Heart left ventricle (tissue), 16 donors: ENCODE measurements at regions not wholly inside any gene's neighbourhood (a gene's known extent, or its start where the extent isn't known, plus 50 kb on each side); places are given as distances from the start of the nearest gene placed in this dataset.

Experiments
- ATAC-seq, 4 donors: fragments of 200-7000 bp; cut with Tn5 transposase; one replicate each; pipeline ENCODE4 v1.9.1; 2020 to 2022; ENCODE audit warnings: moderate library complexity in 4 of 4, mild to moderate bottlenecking in 3 of 4, moderate number of reproducible peaks in 1 of 4
- DNase-seq, 5 donors: peaks; one replicate each; pipeline ENCODE4 v3.0.0-alpha.2; 2020
- H3K27ac ChIP-seq, 12 donors: fragments of 200-600 bp; sonication (generic) in 4 of 12; one replicate each; pipeline versions ENCODE4 v1.5.0 to v1.8.0; 2016 to 2022; ENCODE audit warnings: mild to moderate bottlenecking in 2 of 12
- H3K27me3 ChIP-seq, 9 donors: fragments of 200-600 bp; sonication (generic) in 2 of 9; one replicate each; pipeline versions ENCODE4 v1.5.1 to v1.8.0; 2016 to 2022; ENCODE audit warnings: mild to moderate bottlenecking in 3 of 9
- H3K36me3 ChIP-seq, 9 donors: fragments of 200-600 bp; sonication (generic) in 2 of 9; one replicate each; pipeline versions ENCODE4 v1.5.0 to v1.8.0; 2018 to 2022; ENCODE audit warnings: mild to moderate bottlenecking in 2 of 9
- H3K4me1 ChIP-seq, 12 donors: fragments of 200-600 bp; sonication (generic) in 4 of 12; one replicate each; pipeline versions ENCODE4 v1.5.0 to v1.8.0; 2016 to 2022; ENCODE audit warnings: mild to moderate bottlenecking in 3 of 12
- H3K4me3 ChIP-seq, 12 donors: fragments of 200-600 bp; sonication (generic) in 4 of 12; one replicate each; pipeline versions ENCODE4 v1.5.0 to v1.8.0; 2017 to 2022; ENCODE audit warnings: mild to moderate bottlenecking in 9 of 12, moderate library complexity in 4 of 12
- H3K9me3 ChIP-seq, 12 donors: fragments of 200-600 bp; sonication (generic) in 4 of 12; one replicate each; pipeline versions ENCODE4 v1.5.0 to v1.8.0; 2016 to 2022; ENCODE audit warnings: mild to moderate bottlenecking in 1 of 12
- POLR2A ChIP-seq, 2 donors: fragments of 450-650 bp; IDR thresholded peaks; one replicate each; pipeline ENCODE4 v1.6.1; 2017; ENCODE audit warnings: antibody characterized with exemption in 2 of 2, mild to moderate bottlenecking in 2 of 2, moderate library complexity in 2 of 2
- WGBS, 4 donors: extraction: QIAGEN DNeasy Blood & Tissue Kit in 2 of 4; methylation state at CpG; one replicate each; pipeline versions ENCODE4 v1.1.5 to v1.1.7; 2013 to 2018; 5-methylcytosine and 5-hydroxymethylcytosine counted together
- intact Hi-C, 10 donors: fragments of 100-400 bp; cut with DNase I; formaldehyde crosslinking; loops; one replicate each; pipeline versions ENCODE4 v1.11.1 to v1.14.2; 2022
- TF ChIP-seq, protein P1 (sequence below), 12 donors: fragments of 200-600 bp; sonication (generic) in 4 of 12; IDR thresholded peaks; one replicate each; pipeline versions ENCODE4 v1.5.0 to v1.8.0; 2018 to 2022; ENCODE audit warnings: antibody characterized with exemption in 12 of 12, mild to moderate bottlenecking in 5 of 12
- donor health status: ischemic (EF 13 %, LVEDD 7.1; RV severe dilation, severe dysfunction).
- donor health status: healthy with polysubstance abuse.
- donor health status: DM: no; HTN: yes; CAD: no.
- donor health status: DM: no; HTN: no; CAD: no.
- donor health status: ischemic (EF 25% LVEDD 6.9; RV normal size, moderate dysfunction).
- donor health status: ischemic (EF 25% LVEDD 5.7; RV mildly dilated, moderate dysfunction).
- donor health status: healthy.
- donor health status: DM: yes; HTN: yes; CAD: no.
- donor health status: ischemic (EF 35%, LVEDD 5.7; RV mildly dilated, moderate dysfunction).
- donor health status: nonischemic (EF 11% LVEDD 7.7; RV severe dilation, severe dysfunction).
- donor health status: DM: yes; HTN: yes; CAD: no.
- donor health status: PGD.
- donor health status: ischemic (EF 29% LVEDD 5.4; RV normal size, mild dysfunction).
- donor health status: nonischemic (EF 23%, LVEDD 6.1; RV moderate dilation, normal function).

DNA sequence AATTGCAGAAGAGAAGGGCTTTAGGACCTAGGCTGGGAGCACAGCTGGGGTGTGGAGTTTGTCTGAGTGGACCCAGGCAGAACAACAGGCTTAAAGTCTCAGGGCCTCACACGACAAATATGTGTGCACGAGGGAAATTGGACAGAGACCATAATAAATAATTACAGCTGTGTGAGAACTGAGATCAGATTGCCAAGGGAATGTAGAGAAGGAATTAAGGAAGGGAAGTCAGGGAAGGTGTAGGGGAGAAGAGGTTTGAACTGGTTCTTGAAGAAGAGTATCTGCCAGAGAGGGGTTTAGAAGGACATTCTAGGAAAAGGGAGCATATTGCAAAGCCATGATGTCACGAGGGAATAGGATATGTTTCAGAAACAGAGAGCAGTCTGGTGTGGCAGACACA, 120.7 kb upstream of the TSPAN5 start:
- TF ChIP-seq, protein P1, sequence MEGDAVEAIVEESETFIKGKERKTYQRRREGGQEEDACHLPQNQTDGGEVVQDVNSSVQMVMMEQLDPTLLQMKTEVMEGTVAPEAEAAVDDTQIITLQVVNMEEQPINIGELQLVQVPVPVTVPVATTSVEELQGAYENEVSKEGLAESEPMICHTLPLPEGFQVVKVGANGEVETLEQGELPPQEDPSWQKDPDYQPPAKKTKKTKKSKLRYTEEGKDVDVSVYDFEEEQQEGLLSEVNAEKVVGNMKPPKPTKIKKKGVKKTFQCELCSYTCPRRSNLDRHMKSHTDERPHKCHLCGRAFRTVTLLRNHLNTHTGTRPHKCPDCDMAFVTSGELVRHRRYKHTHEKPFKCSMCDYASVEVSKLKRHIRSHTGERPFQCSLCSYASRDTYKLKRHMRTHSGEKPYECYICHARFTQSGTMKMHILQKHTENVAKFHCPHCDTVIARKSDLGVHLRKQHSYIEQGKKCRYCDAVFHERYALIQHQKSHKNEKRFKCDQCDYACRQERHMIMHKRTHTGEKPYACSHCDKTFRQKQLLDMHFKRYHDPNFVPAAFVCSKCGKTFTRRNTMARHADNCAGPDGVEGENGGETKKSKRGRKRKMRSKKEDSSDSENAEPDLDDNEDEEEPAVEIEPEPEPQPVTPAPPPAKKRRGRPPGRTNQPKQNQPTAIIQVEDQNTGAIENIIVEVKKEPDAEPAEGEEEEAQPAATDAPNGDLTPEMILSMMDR (IDR thresholded peaks at IDR 0.05) = no peak
- no peak for TF ChIP-seq POLR2A (IDR thresholded peaks at IDR 0.05)
- 60 to 70% (median 62%) methylated on average over 3 of the region's 3 CpGs for WGBS, 4 donors
- Histone ChIP-seq H3K9me3 (no peaks in the 10 kb centered on the region), H3K27me3 (no peaks in the 10 kb centered on the region), H3K36me3 (no peaks in the 10 kb centered on the region), H3K27ac (no peak overlapping the region), H3K4me3 (no peak overlapping the region), H3K4me1 (no peaks in the 10 kb centered on the region)
- no peak for ATAC-seq
- DNase-seq = no peak
- intact Hi-C loops = no loop called here

DNA sequence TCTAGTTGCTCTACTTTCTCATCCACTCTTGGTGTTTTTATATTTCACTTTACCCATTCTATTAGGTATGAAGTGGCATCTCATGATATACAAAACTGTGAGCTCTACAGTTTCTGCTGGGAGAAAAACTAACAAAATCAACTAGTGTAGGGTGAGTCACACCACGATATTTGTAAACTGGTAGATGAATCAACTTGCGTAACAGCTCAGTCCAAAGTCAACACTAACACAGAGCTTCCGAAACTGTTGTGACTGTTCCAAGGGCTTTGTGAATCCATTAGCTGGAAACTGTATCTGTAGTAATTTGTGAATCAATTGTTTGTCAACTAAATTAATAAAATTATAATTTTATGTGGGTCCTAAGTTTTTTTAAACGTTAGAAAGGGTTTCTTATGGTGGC, 119.8 kb upstream of the TSPAN5 start:
- Histone ChIP-seq H3K4me3 (no peak overlapping the region), H3K9me3 (no peaks in the 10 kb centered on the region), H3K36me3 (no peaks in the 10 kb centered on the region), H3K4me1 (no peaks in the 10 kb centered on the region), H3K27ac (no peak overlapping the region), H3K27me3 (no peaks in the 10 kb centered on the region)
- DNase-seq = no peak
- ATAC-seq = peak in 1 of 4 donors; percentile 54
- 82 to 88% (median 85%) methylated on average over 4 of the region's 4 CpGs for WGBS, 4 donors
- intact Hi-C loops = no loop called here
- TF ChIP-seq POLR2A (IDR thresholded peaks at IDR 0.05) = no peak
- TF ChIP-seq, protein P1 (IDR thresholded peaks at IDR 0.05) = no peak

DNA sequence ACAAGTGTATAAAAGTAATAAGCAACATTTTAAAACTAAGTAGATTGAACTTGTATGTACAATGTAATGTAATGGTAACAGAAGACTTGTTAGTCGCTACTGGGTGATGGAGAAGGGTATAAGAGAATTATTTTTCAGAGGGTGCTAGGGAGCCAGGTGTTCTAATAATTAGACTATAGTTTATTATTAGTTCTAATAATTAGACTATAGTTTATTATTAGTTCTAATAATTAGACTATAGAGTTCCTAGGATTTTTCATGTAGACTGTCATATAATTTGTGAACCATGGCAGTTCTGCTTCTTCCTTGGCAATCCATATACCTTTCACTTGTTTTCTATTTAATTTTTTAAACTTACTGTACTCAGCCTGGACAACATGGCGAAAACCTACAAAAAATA, 117.3 kb upstream of the TSPAN5 start:
- intact Hi-C loops = no loop called here
- no peak for TF ChIP-seq POLR2A (IDR thresholded peaks at IDR 0.05)
- TF ChIP-seq, protein P1 (IDR thresholded peaks at IDR 0.05) = no peak
- 92 to 99% (median 96%) methylated on average over 2 of the region's 2 CpGs for WGBS, 4 donors

DNA sequence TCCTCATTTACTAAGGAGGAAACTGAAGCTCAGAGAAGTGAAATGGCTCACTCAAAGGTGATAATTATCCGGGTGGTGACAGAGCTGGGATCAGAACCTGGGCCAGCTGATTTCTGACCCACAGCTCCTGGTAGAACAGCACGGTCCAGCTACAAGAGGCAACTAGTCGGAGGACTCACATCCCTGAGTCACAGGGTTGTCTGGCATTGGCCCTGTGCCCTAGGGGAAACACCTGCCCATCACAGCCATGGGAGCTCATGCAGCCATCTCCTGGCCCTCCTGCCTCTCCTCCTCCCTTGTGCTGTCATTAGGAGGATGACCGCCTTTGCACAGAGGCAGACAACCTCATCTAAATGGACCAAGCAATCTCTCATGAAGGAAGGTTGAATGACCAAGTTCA, 115.2 kb upstream of the TSPAN5 start:
- Histone ChIP-seq H3K4me3 (no peak overlapping the region), H3K4me1 (no peaks in the 10 kb centered on the region), H3K9me3 (peaks cover 0 to 11% (median 0%) of the 10 kb centered on the region in 12 donors), H3K36me3 (no peaks in the 10 kb centered on the region), H3K27ac (no peak overlapping the region), H3K27me3 (no peaks in the 10 kb centered on the region)
- TF ChIP-seq POLR2A (IDR thresholded peaks at IDR 0.05) = no peak
- TF ChIP-seq, protein P1 (IDR thresholded peaks at IDR 0.05) = no peak
- ATAC-seq (no peak), DNase-seq (no peak)
- intact Hi-C loops = no loop called here
- WGBS, 4 donors = 74 to 79% (median 77%) methylated on average over 4 of the region's 4 CpGs

More for the DNA sequence above, 117.3 kb upstream of the TSPAN5 start:
- ATAC-seq = no peak
- no peak for DNase-seq
- Histone ChIP-seq H3K4me1 (no peaks in the 10 kb centered on the region), H3K9me3 (no peaks in the 10 kb centered on the region), H3K36me3 (no peaks in the 10 kb centered on the region), H3K27ac (no peak overlapping the region), H3K4me3 (no peak overlapping the region), H3K27me3 (no peaks in the 10 kb centered on the region)
